NCI-H2029 (cell line): ENCODE measurements at regions not wholly inside any gene's neighbourhood (a gene's known extent, or its start where the extent isn't known, plus 50 kb on each side); places are given as distances from the start of the nearest gene placed in this dataset.
"Not testable (repeated sequence)": the region's sequence is repeated elsewhere in the genome, so short reads cannot be mapped to it uniquely, and the experiment has no call there.

ENCODE experiments used
- DNase-seq: peaks from one replicate; lab custom pipeline; 2025; lab: John Stamatoyannopoulos, UW

- peak; percentile 28 for DNase-seq
These were observed 50.4 kb downstream of the FHIP1A start for GRCh38 chr4:151459375-151459774.

- no peak for DNase-seq
These were observed 51.5 kb downstream of the FHIP1A start for GRCh38 chr4:151460434-151460833.

GRCh38 chr4:151462554-151462953 lies 53.6 kb downstream of the FHIP1A start:
- no peak for DNase-seq

- no peak for DNase-seq
These were observed 60.0 kb downstream of the FHIP1A start for GRCh38 chr4:151468715-151469696.

- no peak for DNase-seq
These were observed 61.0 kb downstream of the FHIP1A start for GRCh38 chr4:151469970-151470369.

GRCh38 chr4:151471728-151472127 lies 62.8 kb downstream of the FHIP1A start:
- no peak for DNase-seq

- DNase-seq: no peak
These were observed 63.3 kb downstream of the FHIP1A start for GRCh38 chr4:151472297-151472696.

GRCh38 chr4:151472711-151473110 lies 63.7 kb downstream of the FHIP1A start:
- no peak for DNase-seq

GRCh38 chr4:151473521-151474097 lies 64.6 kb downstream of the FHIP1A start:
- no peak for DNase-seq

GRCh38 chr4:151475035-151475714 lies 66.2 kb downstream of the FHIP1A start:
- DNase-seq: no peak

- no peak for DNase-seq
These were observed 72.8 kb downstream of the FHIP1A start for GRCh38 chr4:151481813-151482212.

GRCh38 chr4:151484396-151485102 lies 75.6 kb downstream of the FHIP1A start:
- no peak for DNase-seq

- DNase-seq: no peak
These were observed 76.7 kb downstream of the FHIP1A start for GRCh38 chr4:151485541-151486131.

GRCh38 chr4:151486168-151486567 lies 77.2 kb downstream of the FHIP1A start:
- no peak for DNase-seq

- no peak for DNase-seq
These were observed 80.0 kb downstream of the FHIP1A start for GRCh38 chr4:151488968-151489367.

- peak; percentile 39 for DNase-seq
These were observed 80.7 kb downstream of the FHIP1A start for GRCh38 chr4:151489462-151490203.

- DNase-seq: not testable (repeated sequence)
These were observed 86.6 kb downstream of the FHIP1A start for GRCh38 chr4:151495612-151496011.

GRCh38 chr4:151511548-151511947 lies 102.6 kb downstream of the FHIP1A start:
- DNase-seq: not testable (repeated sequence)

- no peak for DNase-seq
These were observed 108.9 kb downstream of the FHIP1A start for GRCh38 chr4:151517896-151518295.

- DNase-seq: no peak
These were observed 109.4 kb downstream of the FHIP1A start for GRCh38 chr4:151518359-151518758.
